ENCODE measurements at regions not wholly inside any gene's neighbourhood (a gene's known extent, or its start where the extent isn't known, plus 50 kb on each side); places are given as distances from the start of the nearest gene placed in this dataset.
A peak's percentile ranks its signal among the peaks of the same experiment; 100 is the strongest.

GRCh38 chr5:96527768-96528661 is 95.0 kb upstream of the PCSK1 start:
- TF ChIP-seq SCRT2 (tag by site-specific recombination; IDR thresholded peaks at IDR 0.05) = peak; percentile 49; the same call in 1 of the 2 replicates
- TF ChIP-seq, protein P1, sequence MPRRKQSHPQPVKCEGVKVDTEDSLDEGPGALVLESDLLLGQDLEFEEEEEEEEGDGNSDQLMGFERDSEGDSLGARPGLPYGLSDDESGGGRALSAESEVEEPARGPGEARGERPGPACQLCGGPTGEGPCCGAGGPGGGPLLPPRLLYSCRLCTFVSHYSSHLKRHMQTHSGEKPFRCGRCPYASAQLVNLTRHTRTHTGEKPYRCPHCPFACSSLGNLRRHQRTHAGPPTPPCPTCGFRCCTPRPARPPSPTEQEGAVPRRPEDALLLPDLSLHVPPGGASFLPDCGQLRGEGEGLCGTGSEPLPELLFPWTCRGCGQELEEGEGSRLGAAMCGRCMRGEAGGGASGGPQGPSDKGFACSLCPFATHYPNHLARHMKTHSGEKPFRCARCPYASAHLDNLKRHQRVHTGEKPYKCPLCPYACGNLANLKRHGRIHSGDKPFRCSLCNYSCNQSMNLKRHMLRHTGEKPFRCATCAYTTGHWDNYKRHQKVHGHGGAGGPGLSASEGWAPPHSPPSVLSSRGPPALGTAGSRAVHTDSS (tag by site-specific recombination; IDR thresholded peaks at IDR 0.05) = no peak
- Histone ChIP-seq H3K27ac (ENCODE audit: extremely low read depth, low read depth, low read length) (no peak overlapping the region), H3K4me3 (ENCODE audit: low read depth, low read length) (no peak overlapping the region), H3K36me3 (ENCODE audit: control insufficient read depth in 2 of 2, insufficient read depth in 1 of 2, low read length in 2 of 2) (no peaks in the 10 kb centered on the region), H3K9me3 (ENCODE audit: control insufficient read depth, insufficient read depth, low read depth, low read length) (no peaks in the 10 kb centered on the region), H3K4me1 (ENCODE audit: control insufficient read depth, insufficient read depth, low read length) (peaks cover 9% of the 10 kb centered on the region; the same call in 1 of the 2 replicates)
- POLR2A ChIA-PET = no interaction called here
- CTCF ChIA-PET = no interaction called here

DNA sequence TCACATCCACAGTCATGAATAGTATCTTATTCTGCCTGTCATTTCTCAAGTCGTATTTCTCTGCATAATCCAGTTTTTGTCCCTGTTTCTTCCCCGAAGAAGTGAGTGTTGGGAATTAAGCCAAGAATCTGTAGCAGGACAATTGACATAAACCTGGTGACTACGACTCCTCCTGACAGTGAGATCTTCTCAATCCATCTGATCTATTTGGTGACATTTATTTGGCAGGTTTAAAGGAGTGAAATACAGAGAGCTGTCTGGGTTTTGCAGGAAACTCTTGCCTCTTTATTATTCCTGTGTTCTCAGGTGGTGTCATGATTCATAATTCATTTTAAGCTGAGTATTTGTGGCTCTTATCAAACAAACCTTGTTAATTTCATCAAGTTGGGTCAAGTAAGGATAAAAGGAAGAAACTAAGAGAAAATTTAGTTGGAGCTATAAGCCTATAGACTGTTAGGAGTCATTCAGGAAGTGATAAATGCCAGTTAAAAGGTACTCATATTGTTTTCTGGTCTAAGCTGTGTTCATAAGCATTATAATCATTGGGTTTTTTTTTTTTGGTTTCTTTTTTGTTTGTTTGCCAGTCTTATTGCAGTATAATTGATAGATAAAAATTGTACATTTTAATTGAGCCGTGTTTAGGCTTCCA is 95.9 kb upstream of the PCSK1 start:
- no peaks in the 10 kb centered on the region for H3K36me3 ChIP-seq (ENCODE audit: control insufficient read depth in 2 of 2, insufficient read depth in 1 of 2, low read length in 2 of 2)
- H3K9me3 ChIP-seq (ENCODE audit: control insufficient read depth, insufficient read depth, low read depth, low read length) = no peaks in the 10 kb centered on the region
- CTCF ChIA-PET = interaction anchor here (0.5 to 0.7 kb wide), 2 partner anchors 66 to 1099 kb away, joined by 3 to 4 read pairs; no protein-coding TSS in a partner anchor
- peaks cover 8% of the 10 kb centered on the region; the same call in 1 of the 2 replicates for H3K4me1 ChIP-seq (ENCODE audit: control insufficient read depth, insufficient read depth, low read length)
- TF ChIP-seq ZNF530 (tag by site-specific recombination; IDR thresholded peaks at IDR 0.05; ENCODE audit: low read depth) = no peak
- TF ChIP-seq ZNF629 (tag by site-specific recombination; IDR thresholded peaks at IDR 0.05) = no peak
- TF ChIP-seq OSR2 (tag by site-specific recombination; IDR thresholded peaks at IDR 0.05) = no peak
- no peak for TF ChIP-seq ZNF558 (tag by site-specific recombination; IDR thresholded peaks at IDR 0.05)
- no peak for TF ChIP-seq PBX3 (CRISPR knock-in tag; IDR thresholded peaks at IDR 0.05)
- no peak for TF ChIP-seq KLF8 (tag by site-specific recombination; IDR thresholded peaks at IDR 0.05)
- no peak for TF ChIP-seq ZSCAN30 (tag by site-specific recombination; IDR thresholded peaks at IDR 0.05)
- TF ChIP-seq, protein P2, sequence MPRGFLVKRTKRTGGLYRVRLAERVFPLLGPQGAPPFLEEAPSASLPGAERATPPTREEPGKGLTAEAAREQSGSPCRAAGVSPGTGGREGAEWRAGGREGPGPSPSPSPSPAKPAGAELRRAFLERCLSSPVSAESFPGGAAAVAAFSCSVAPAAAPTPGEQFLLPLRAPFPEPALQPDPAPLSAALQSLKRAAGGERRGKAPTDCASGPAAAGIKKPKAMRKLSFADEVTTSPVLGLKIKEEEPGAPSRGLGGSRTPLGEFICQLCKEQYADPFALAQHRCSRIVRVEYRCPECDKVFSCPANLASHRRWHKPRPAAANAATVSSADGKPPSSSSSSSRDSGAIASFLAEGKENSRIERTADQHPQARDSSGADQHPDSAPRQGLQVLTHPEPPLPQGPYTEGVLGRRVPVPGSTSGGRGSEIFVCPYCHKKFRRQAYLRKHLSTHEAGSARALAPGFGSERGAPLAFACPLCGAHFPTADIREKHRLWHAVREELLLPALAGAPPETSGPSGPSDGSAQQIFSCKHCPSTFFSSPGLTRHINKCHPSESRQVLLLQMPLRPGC (tag by site-specific recombination; IDR thresholded peaks at IDR 0.05) = no peak
- no peak for TF ChIP-seq ZNF146 (tag by site-specific recombination; IDR thresholded peaks at IDR 0.05)
- TF ChIP-seq TRIM28 (IDR thresholded peaks at IDR 0.05; ENCODE audit: borderline replicate concordance, low read length) = no peak
- no peak for TF ChIP-seq BCL11B (tag by site-specific recombination; IDR thresholded peaks at IDR 0.05; ENCODE audit: low read depth)
- H3K27ac ChIP-seq (ENCODE audit: extremely low read depth, low read depth, low read length) = no peak overlapping the region
- no peak overlapping the region for H3K4me3 ChIP-seq (ENCODE audit: low read depth, low read length)
- POLR2A ChIA-PET = no interaction called here

DNA sequence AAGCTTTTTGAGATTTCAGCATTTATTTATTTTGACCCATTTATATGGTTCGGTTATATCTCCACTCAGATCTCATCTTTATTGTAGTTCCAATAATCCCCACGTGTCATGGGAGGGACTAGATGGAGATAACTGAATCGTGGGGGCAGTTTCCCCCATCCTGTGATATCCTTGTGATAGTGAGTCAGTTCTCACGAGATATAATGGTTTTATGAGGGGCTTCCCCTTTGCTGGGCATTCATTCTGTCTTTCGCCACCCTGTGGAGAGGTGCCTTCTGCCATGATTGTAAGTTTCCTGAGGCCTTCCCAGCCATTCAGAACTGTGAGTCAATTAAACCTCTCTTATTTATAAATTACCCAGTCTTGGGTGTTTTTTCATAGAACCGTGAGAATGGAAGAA is 96.5 kb upstream of the PCSK1 start:
- H3K9me3 ChIP-seq (ENCODE audit: control insufficient read depth, insufficient read depth, low read depth, low read length) = no peaks in the 10 kb centered on the region
- CTCF ChIA-PET = interaction anchor here (0.5 to 0.7 kb wide), 2 partner anchors 66 to 1098 kb away, joined by 3 to 4 read pairs; no protein-coding TSS in a partner anchor
- POLR2A ChIA-PET = no interaction called here
- no peaks in the 10 kb centered on the region for H3K36me3 ChIP-seq (ENCODE audit: control insufficient read depth in 2 of 2, insufficient read depth in 1 of 2, low read length in 2 of 2)
- no peak overlapping the region for H3K27ac ChIP-seq (ENCODE audit: extremely low read depth, low read depth, low read length)
- peaks cover 8% of the 10 kb centered on the region; the same call in 1 of the 2 replicates for H3K4me1 ChIP-seq (ENCODE audit: control insufficient read depth, insufficient read depth, low read length)
- no peak overlapping the region for H3K4me3 ChIP-seq (ENCODE audit: low read depth, low read length)
- TF ChIP-seq ZNF544 (tag by site-specific recombination; IDR thresholded peaks at IDR 0.05) (no peak), ZNF174 (tag by site-specific recombination; IDR thresholded peaks at IDR 0.05) (no peak), ZSCAN30 (tag by site-specific recombination; IDR thresholded peaks at IDR 0.05) (no peak), ZFP41 (tag by site-specific recombination; IDR thresholded peaks at IDR 0.05; ENCODE audit: borderline replicate concordance) (no peak), ZNF704 (tag by site-specific recombination; IDR thresholded peaks at IDR 0.05) (no peak), ZXDB (tag by site-specific recombination; IDR thresholded peaks at IDR 0.05) (no peak), KLF1 (tag by site-specific recombination; IDR thresholded peaks at IDR 0.05) (no peak), KLF8 (tag by site-specific recombination; IDR thresholded peaks at IDR 0.05) (no peak), ZFP69B (tag by site-specific recombination; IDR thresholded peaks at IDR 0.05) (no peak), YY1 (tag by site-specific recombination; IDR thresholded peaks at IDR 0.05) (no peak), ZNF768 (tag by site-specific recombination; IDR thresholded peaks at IDR 0.05) (no peak), BCL11B (tag by site-specific recombination; IDR thresholded peaks at IDR 0.05; ENCODE audit: low read depth) (no peak), ZNF2 (tag by site-specific recombination; IDR thresholded peaks at IDR 0.05) (no peak)
- TF ChIP-seq, protein P3, sequence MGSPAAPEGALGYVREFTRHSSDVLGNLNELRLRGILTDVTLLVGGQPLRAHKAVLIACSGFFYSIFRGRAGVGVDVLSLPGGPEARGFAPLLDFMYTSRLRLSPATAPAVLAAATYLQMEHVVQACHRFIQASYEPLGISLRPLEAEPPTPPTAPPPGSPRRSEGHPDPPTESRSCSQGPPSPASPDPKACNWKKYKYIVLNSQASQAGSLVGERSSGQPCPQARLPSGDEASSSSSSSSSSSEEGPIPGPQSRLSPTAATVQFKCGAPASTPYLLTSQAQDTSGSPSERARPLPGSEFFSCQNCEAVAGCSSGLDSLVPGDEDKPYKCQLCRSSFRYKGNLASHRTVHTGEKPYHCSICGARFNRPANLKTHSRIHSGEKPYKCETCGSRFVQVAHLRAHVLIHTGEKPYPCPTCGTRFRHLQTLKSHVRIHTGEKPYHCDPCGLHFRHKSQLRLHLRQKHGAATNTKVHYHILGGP (tag by site-specific recombination; IDR thresholded peaks at IDR 0.05) = no peak
